ENCODE measurements at regions not wholly inside any gene's neighbourhood (a gene's known extent, or its start where the extent isn't known, plus 50 kb on each side); places are given as distances from the start of the nearest gene placed in this dataset.

GRCh38 chr20:61120595-61121515 lies 131.2 kb upstream of the CDH4 start:
- peak; percentile 88 for DNase-seq (ENCODE audit: low read depth)
- TF ChIP-seq CTCF (conservative IDR thresholded peaks at IDR 0.05; ENCODE audit: control insufficient read depth, insufficient read depth, low read depth, low read length): peak; percentile 62

GRCh38 chr20:61121661-61122060 lies 130.4 kb upstream of the CDH4 start:
- H3K4me3 ChIP-seq (ENCODE audit: control insufficient read depth, low read depth, low read length): no peak overlapping the region
- DNase-seq (ENCODE audit: low read depth): no peak
- TF ChIP-seq CTCF (conservative IDR thresholded peaks at IDR 0.05; ENCODE audit: control insufficient read depth, insufficient read depth, low read depth, low read length): no peak

More at GRCh38 chr20:61120595-61121515, 131.2 kb upstream of the CDH4 start:
- no peak overlapping the region for H3K4me3 ChIP-seq (ENCODE audit: control insufficient read depth, low read depth, low read length)

DNA sequence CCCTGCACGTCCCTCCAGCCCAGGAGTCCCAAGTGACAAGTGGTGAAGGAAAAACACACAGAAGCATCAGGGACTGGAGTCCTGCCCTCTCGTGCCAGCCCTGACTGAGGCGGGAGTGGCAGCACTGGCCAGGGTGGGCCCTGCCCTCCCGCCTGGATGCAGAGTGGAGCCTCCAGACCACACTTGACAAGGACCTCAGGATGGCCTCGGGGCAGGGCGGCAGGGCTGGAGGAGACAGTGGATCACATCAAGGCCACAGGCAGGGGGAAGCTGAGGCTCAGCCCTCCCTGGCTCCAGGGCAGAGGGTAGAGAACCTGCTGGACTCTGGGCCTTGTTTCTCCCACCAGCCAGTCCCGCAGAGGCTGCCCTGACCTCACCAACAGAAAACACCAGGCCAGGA lies 128.8 kb upstream of the CDH4 start:
- DNase-seq (ENCODE audit: low read depth): no peak
- no peak for TF ChIP-seq CTCF (conservative IDR thresholded peaks at IDR 0.05; ENCODE audit: control insufficient read depth, insufficient read depth, low read depth, low read length)
- H3K4me3 ChIP-seq (ENCODE audit: control insufficient read depth, low read depth, low read length): no peak overlapping the region

DNA sequence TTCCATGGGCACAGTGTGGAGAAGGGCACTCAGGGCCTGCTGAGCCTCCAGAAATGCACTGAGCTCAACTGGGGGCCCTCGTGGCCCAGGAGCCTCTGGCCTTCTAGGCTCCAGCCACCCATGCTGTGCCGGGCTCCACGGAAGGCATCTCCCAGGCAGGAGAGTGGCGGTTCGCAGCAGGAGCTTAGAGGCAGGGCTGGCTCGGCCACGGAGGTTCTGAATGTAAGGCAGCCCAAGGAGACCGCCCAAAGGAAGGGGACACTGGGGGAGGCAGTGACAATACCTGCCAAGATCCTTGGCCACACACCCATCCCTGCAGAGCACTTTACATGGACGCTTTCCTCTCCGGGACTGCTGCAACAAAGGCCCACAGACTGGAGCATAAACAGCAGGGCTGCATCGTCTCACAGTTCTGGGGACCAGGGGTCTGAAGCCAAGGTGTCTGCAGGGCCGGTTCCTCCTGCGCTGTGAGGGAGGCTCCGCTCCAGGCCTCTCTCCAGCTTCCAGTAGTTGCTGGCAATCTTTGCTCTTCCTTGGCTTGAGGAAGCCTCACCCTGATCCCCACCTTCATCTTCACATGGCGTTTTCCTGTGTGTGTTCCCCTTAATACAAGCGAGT lies 128.2 kb upstream of the CDH4 start:
- H3K4me3 ChIP-seq (ENCODE audit: control insufficient read depth, low read depth, low read length): no peak overlapping the region
- TF ChIP-seq CTCF (conservative IDR thresholded peaks at IDR 0.05; ENCODE audit: control insufficient read depth, insufficient read depth, low read depth, low read length): no peak

DNA sequence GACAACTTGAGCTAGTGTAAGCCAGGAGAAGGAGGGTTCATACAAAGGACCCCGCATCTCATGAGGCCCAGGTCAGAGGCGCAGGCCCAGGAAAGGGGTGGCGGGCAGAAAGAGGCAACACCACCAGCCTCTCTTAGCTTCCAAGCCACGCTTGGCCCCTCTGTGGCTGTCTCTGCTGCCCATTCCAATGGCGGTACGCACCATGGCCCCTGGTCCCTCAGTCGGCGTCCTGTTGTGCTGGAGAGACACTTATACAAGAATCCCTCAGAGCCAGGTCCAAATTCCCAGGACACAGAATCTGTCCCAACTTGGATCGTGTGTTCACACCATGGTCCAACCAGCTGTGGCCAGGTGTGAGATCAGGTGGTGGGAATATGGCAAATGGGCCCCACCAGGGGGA lies 127.0 kb upstream of the CDH4 start:
- no peak overlapping the region for H3K4me3 ChIP-seq (ENCODE audit: control insufficient read depth, low read depth, low read length)
- DNase-seq (ENCODE audit: low read depth): no peak
- no peak for TF ChIP-seq CTCF (conservative IDR thresholded peaks at IDR 0.05; ENCODE audit: control insufficient read depth, insufficient read depth, low read depth, low read length)

More for the DNA sequence above, 128.2 kb upstream of the CDH4 start:
- no peak for DNase-seq (ENCODE audit: low read depth)

GRCh38 chr20:61125546-61126180 lies 126.4 kb upstream of the CDH4 start:
- TF ChIP-seq CTCF (conservative IDR thresholded peaks at IDR 0.05; ENCODE audit: control insufficient read depth, insufficient read depth, low read depth, low read length): no peak
- no peak for DNase-seq (ENCODE audit: low read depth)
- no peak overlapping the region for H3K4me3 ChIP-seq (ENCODE audit: control insufficient read depth, low read depth, low read length)

All from fibroblast of mammary gland (primary cell).